ENCODE measurements at regions not wholly inside any gene's neighbourhood (a gene's known extent, or its start where the extent isn't known, plus 50 kb on each side); places are given as distances from the start of the nearest gene placed in this dataset.
"Not testable (repeated sequence)": the region's sequence is repeated elsewhere in the genome, so short reads cannot be mapped to it uniquely, and the experiment has no call there.

DNA sequence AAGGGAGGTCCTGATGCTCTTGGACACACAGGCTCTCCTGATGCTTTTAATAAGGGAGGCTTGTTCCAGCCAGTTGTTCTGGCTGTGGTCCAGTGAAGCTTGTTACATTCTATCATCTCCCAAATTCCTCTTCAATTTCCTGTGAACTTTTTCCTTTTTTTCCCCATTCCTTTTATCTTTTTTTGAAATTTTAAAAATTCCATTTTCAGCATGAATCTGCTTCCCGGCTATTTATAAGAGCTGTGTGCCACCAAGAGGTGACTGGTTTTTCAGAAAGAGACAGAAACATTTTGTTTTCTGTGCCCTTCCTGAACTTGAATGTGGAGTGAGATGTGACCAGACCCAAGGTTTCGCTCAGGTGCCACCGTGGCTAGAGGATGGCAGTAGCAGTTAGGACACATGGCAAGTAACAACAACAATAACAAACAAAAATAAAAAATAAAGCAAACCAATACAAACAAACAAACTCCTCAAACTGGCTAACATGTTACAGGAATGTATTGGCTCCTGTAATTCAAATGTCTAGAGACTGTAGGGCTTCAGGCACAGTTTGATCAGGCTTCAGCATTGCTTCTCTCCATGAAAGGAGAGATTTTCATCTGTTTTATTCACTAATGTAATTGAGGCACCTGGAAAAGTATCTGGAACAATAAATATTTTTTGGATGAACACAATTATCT is 121.1 kb downstream of the BOD1 start:
- DNase-seq (ENCODE audit: low read depth) = no peak

DNA sequence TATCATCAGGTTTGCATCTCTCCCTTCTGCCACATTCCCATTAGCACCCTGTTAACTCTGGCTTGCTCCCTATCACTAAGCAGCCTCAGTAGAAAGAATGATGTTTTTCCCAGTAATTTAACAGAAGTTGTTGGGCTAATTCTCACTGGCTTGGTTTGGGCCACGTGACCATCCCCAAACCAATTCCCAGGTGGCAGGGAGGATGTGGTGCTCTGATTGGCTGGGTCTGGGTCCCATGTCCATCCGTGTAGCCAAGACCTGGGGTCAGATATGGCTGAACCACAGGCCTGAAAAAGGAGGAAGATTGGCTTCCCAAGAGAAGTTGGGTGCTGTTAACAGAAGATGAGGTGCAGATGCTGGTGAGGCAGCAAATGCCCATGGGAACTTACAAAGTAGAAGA is 122.0 kb downstream of the BOD1 start:
- DNase-seq (ENCODE audit: low read depth) = no peak

- no peak for DNase-seq (ENCODE audit: low read depth)
Measured at GRCh38 chr5:173493846-173494245, 122.6 kb downstream of the BOD1 start.

- DNase-seq (ENCODE audit: low read depth) = no peak
Measured at GRCh38 chr5:173493040-173493439, 123.4 kb downstream of the BOD1 start.

DNA sequence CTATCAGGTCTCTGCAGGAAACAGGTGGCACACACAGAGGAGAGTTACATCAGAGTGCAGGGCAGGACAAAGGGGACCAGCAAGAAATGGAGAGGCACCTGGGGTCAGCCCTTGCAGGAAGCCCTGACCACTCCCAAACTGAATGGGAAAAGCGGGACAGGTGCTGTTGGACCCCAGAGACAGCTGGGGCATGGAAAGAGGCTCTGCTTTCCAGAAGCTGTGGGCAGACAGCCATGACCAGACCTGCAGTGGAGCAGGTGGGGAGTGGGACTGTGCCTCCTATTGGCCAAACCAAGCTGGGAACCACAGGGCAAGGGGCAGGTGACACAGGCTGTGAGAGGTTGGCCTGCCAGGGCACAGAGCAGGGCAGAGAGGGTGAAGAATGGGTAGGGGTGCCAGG is 125.8 kb downstream of the BOD1 start:
- no peak for DNase-seq (ENCODE audit: low read depth)

DNA sequence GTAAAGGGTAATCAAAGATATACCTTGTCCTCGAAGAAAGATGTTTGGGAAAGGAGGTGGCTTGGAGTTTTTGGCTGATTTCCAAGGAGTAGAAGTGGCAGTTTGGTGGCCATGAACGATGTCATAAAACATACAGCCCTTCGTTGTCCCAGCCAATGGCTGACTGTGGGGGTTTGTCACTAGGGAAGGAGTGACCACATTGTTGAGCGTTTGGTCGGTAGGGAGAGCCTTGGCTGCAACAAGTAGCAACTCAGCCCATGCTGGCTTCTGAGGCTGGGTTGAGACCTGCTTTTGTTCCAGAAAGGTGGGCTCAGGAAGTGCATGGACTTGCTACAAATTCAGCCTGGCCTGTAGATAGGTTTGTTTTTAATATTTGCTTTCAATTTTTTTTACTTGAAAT is 128.3 kb downstream of the BOD1 start:
- no peak for DNase-seq (ENCODE audit: low read depth)

DNA sequence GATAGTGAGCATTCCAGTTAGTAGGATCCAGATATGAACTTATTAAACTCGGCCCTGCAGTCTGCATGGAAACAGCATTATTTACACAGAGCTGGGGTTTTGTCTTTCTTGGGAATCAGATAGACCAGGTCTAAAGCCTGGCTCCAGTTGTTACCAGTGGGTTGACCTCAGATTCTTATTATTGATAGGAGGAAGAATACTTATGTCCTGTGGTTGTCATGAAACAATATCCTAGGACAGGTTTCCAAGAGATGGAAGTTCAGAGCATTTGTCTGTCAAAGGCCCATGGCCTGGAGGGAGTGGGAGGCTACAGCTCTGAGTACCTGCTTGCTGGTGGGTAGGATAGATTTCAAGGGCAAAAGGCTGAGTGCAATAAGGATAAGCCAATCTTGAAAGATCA is 129.2 kb downstream of the BOD1 start:
- no peak for DNase-seq (ENCODE audit: low read depth)

GRCh38 chr5:173486355-173487225 is 129.9 kb downstream of the BOD1 start:
- no peak for DNase-seq (ENCODE audit: low read depth)

DNA sequence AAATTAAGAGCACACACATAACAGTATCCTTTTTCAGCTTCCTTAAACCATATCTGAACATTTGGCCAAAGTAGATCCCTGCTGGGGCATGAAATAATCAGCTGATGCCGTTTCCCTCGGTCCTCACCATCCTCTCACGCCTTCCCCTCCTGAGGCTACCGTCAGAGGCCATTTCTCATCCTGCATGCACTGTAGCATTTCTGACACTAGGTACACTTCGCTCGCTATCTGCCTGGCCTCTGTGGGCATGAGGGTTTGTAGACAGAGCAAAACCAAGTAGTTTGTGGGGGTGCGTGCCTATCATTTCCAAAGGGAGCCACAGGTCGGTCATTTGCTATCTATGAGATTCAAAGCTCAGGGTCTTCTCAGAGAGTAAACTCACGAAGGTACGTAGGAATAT is 131.9 kb downstream of the BOD1 start:
- DNase-seq (ENCODE audit: low read depth) = no peak

GRCh38 chr5:173483599-173483998 is 132.9 kb downstream of the BOD1 start:
- DNase-seq (ENCODE audit: low read depth) = not testable (repeated sequence)

GRCh38 chr5:173483160-173483559 is 133.3 kb downstream of the BOD1 start:
- no peak for DNase-seq (ENCODE audit: low read depth)

GRCh38 chr5:173481821-173482220 is 134.6 kb downstream of the BOD1 start:
- no peak for DNase-seq (ENCODE audit: low read depth)

DNA sequence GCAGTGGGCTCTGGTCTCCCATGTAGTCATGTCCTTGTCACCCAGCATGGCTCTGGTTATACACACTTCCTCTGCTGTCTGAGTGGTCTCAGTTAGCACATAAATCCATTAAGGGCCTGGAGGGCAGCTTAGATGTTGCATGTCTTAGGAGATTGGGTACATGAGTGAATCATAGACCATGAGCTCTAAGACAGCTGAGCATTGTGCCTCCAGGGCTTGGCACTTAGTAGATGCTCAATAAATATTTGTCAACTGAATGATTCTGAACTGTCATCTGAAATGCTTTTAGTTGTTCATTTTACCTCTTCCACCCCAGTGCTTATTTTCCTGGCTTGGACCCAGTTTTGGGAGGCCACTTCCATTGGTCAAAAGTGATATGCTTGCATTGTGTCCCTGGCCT is 135.6 kb downstream of the BOD1 start:
- peak; percentile 57 for DNase-seq (ENCODE audit: low read depth)

- no peak for DNase-seq (ENCODE audit: low read depth)
Measured at GRCh38 chr5:173479711-173480110, 136.7 kb downstream of the BOD1 start.

GRCh38 chr5:173477345-173478040 is 139.0 kb downstream of the BOD1 start:
- no peak for DNase-seq (ENCODE audit: low read depth)

- DNase-seq (ENCODE audit: low read depth) = no peak
Measured at GRCh38 chr5:173475780-173476179, 140.7 kb downstream of the BOD1 start.

- DNase-seq (ENCODE audit: low read depth) = peak; percentile 77
Measured at GRCh38 chr5:173474881-173475287, 141.6 kb downstream of the BOD1 start.

GRCh38 chr5:173473288-173473687 is 143.2 kb downstream of the BOD1 start:
- peak; percentile 34 for DNase-seq (ENCODE audit: low read depth)

DNA sequence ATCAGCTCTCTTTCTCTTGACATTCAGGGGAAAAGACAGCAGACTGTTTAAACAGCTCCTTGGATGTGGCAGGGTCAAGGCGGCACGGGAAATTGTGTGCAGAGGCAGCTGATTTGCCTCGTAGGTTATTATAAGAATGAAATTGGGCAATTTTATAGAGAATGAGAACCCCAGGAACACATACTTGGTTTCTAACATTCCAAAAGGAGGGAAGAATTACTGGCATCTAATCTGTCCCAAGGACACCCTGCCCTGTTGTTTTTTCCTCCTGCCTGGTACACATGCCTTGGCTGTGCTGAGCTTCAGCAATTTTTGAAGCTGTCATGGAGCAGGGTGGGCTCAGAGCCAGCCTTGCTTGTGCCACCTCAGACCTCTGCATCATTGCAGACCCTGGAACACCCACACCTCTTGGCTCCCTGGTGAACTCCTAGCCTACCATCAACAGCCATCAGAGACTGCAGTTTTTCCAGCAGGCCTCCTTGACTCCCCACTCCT is 143.6 kb downstream of the BOD1 start:
- peak; percentile 36 for DNase-seq (ENCODE audit: low read depth)

DNA sequence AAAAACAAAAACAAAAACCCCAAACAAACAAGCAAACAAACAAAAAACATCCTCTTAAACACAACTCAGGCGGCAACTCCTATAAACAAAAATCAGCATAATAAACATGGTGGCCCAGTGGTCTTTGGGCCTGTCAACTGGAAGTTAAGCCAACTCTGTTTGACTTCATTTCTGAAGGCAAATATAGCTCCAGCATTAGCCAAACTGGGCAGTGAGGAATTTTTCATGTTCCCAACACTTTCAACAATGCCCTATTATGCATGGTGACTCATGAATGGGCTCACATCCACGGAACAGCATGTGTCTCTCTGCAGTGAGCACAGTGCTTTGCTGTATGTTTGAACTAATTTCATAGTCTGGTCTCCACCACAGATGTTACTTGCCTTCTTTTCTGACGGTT is 143.9 kb upstream of the STC2 start:
- peak; percentile 97 for DNase-seq (ENCODE audit: low read depth)

DNA sequence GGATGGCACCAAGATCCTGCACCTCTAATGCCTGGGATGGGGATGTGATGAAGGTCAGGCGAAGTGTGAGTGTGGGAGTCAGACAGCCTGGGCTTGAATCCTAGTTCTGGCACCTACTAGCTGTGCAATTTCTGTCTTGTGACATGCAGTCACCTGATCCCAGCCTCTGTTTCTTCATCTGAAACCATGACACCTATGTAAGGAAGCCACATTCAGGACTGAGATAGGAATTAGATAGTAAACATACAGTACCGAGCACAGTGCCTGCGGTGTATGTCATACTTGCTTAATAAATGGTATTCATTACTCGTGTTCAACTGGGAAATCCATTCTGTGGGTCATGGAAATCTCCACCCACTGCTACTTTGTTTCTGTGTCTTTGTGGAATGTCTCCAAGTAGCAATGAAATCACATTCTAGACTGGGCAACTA is 140.6 kb upstream of the STC2 start:
- no peak for DNase-seq (ENCODE audit: low read depth)

- DNase-seq (ENCODE audit: low read depth) = no peak
Measured at GRCh38 chr5:173466227-173466626, 138.0 kb upstream of the STC2 start.

DNA sequence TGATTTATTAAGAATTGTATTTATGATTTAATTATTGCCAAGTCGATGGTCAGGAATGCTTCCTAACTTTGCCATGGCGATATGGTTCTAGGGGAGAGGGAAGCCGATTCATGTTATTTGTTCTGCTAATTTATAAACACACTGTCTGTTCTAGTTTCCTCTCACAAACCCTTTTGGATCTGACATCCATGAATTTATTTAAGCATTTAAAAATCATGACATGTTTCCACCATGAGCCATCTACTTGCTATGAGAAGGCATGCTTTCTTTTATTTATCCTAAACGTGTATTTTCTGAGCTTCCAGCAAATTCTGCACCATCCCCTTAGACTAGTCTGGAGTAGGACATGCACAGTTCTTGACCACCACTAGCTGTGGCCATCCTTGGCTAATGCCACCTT is 136.6 kb upstream of the STC2 start:
- DNase-seq (ENCODE audit: low read depth) = no peak
